OCI-LY7 (cell line): ENCODE measurements at regions not wholly inside any gene's neighbourhood (a gene's known extent, or its start where the extent isn't known, plus 50 kb on each side); places are given as distances from the start of the nearest gene placed in this dataset.

Experiments
- BruUV-seq: library from RNA; stranded (reverse); fragments of 400-500 nt; replicated peaks from 2 replicates; lab custom pipeline; 2021; lab: Mats Ljungman, UMichigan
- CTCF ChIA-PET: fragments of 300-600 bp; sonication (Branson Sonifier 250); formaldehyde crosslinking; loops from one replicate; lab custom pipeline; 2022; ENCODE audit warnings: antibody characterized with exemption; ENCODE audit not compliant: unreplicated experiment; lab: Charles Lee
- POLR2A ChIA-PET: fragments of 300-600 bp; sonication (Branson Sonifier 250); formaldehyde crosslinking; loops from one replicate; lab custom pipeline; 2022; ENCODE audit warnings: antibody characterized with exemption; lab: Charles Lee
- DNase-seq: peaks from one replicate; pipeline ENCODE4 v3.0.0-alpha.2; 2015; ENCODE audit warnings: low spot score
- H2AFZ ChIP-seq: fragments of 200-600 bp; sonication (generic), shearing (Covaris generic); 2 replicates; pipeline ENCODE4 v1.6.1; 2014; ENCODE audit warnings: mild to moderate bottlenecking, antibody characterized with exemption, low read length, moderate library complexity
- H3K27ac ChIP-seq: fragments of 200-600 bp; sonication (generic); 2 replicates; pipeline ENCODE4 v1.5.1; 2014; ENCODE audit warnings: mixed run types, low read depth, mild to moderate bottlenecking, moderate library complexity, low read length, inconsistent platforms; ENCODE audit not compliant: poor library complexity, severe bottlenecking
- H3K36me3 ChIP-seq: fragments of 200-600 bp; sonication (generic); 2 replicates; pipeline ENCODE4 v1.6.1; 2014; ENCODE audit warnings: mild to moderate bottlenecking, antibody characterized with exemption, low read length, moderate library complexity, mixed read lengths; ENCODE audit not compliant: insufficient read depth
- H3K4me1 ChIP-seq: fragments of 200-600 bp; sonication (generic); 2 replicates; pipeline ENCODE4 v1.5.1; 2014; ENCODE audit warnings: mild to moderate bottlenecking, low read length; ENCODE audit not compliant: insufficient read depth, poor library complexity, severe bottlenecking
- H3K4me2 ChIP-seq: fragments of 200-600 bp; sonication (generic); 2 replicates; pipeline ENCODE4 v1.6.1; 2014; ENCODE audit warnings: mild to moderate bottlenecking, low read length
- H3K4me3 ChIP-seq: fragments of 200-600 bp; sonication (generic); 2 replicates; pipeline ENCODE4 v1.5.1; 2014; ENCODE audit warnings: mild to moderate bottlenecking, low read depth, low read length; ENCODE audit not compliant: poor library complexity, severe bottlenecking
- H3K79me2 ChIP-seq: fragments of 200-600 bp; sonication (generic); 2 replicates; pipeline ENCODE4 v1.6.1; 2016; ENCODE audit warnings: low read depth, mild to moderate bottlenecking, low read length, moderate library complexity, mixed read lengths; ENCODE audit not compliant: insufficient read depth
- H3K9me2 ChIP-seq: fragments of 200-600 bp; sonication (generic); 2 replicates; pipeline ENCODE4 v1.6.1; 2016; ENCODE audit warnings: mild to moderate bottlenecking, low read length, mixed read lengths; ENCODE audit not compliant: insufficient read depth
- H3K9me3 ChIP-seq: fragments of 200-600 bp; sonication (generic); 2 replicates; pipeline ENCODE4 v1.6.1; 2014; ENCODE audit warnings: mild to moderate bottlenecking, mixed run types, low read length, mixed read lengths
- H4K20me1 ChIP-seq: fragments of 200-600 bp; sonication (generic); 2 replicates; pipeline ENCODE4 v1.6.1; 2014; ENCODE audit warnings: mild to moderate bottlenecking, antibody characterized with exemption, low read length, moderate library complexity, mixed read lengths; ENCODE audit not compliant: insufficient read depth
- CTCF ChIP-seq: fragments of 200-600 bp; sonication (generic); conservative IDR thresholded peaks from 2 replicates; pipeline ENCODE4 v1.5.1; 2014; ENCODE audit warnings: mild to moderate bottlenecking, antibody characterized with exemption, low read length, moderate library complexity, mixed read lengths
- EZH2phosphoT487 ChIP-seq: fragments of 200-600 bp; sonication (generic); IDR thresholded peaks from 2 replicates; pipeline ENCODE4 v1.6.1; 2018; ENCODE audit warnings: low read depth, borderline replicate concordance, mild to moderate bottlenecking, mixed run types, antibody characterized with exemption, low read length, moderate library complexity, mixed read lengths
- intact Hi-C: fragments of 100-400 bp; cut with micrococcal nuclease; formaldehyde crosslinking; loops from one replicate; pipeline ENCODE4 v1.10.0; 2022; ENCODE audit not compliant: unreplicated experiment

DNA sequence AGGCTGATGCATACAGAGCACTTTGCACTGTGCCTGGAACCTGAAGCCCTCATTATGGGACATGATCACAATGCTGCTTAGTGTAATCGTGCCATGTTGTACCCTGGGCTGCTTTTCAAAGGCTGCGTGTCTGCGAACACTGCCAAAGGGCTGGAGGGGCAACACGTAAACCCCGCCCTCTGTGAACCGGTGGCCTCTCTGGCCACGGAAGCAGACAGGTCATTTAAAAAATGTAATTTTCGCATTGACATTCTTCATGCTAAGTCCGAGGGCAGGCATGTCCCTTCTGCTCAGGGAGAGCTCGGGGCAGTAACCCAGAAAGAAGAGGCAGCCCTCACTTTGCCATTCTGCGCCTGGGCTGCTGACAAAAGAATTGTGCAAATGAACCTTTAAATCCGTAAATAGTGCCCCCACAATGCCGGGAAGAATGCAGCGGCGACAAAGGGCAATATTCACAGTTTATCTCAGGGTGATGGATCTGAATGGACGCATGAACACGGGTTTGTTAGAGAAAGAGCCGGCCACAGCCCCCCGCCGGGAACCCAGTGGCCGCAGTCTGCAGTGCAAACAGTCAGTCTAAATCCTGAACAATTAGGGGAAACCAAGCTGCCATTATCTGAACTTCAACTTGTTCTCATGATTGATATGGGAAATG lies 226.1 kb downstream of the MYCN start:
- Histone ChIP-seq H3K4me1 (no peaks in the 10 kb centered on the region), H3K27ac (no peak overlapping the region), H3K9me2 (no peaks in the 10 kb centered on the region), H3K36me3 (no peaks in the 10 kb centered on the region), H3K4me3 (no peak overlapping the region), H3K79me2 (no peaks in the 10 kb centered on the region), H3K9me3 (no peaks in the 10 kb centered on the region), H2AFZ (no peak overlapping the region), H3K4me2 (no peak overlapping the region), H4K20me1 (no peaks in the 10 kb centered on the region)
- CTCF ChIA-PET: no interaction called here
- POLR2A ChIA-PET: interaction anchor here (0.5 kb wide), 1 partner anchor 1827 kb away, joined by 3 read pairs; no protein-coding TSS in a partner anchor
- intact Hi-C loops: no loop called here
- no TSS peak for BruUV-seq
- TF ChIP-seq CTCF: no peak
- TF ChIP-seq EZH2phosphoT487: no peak
- no peak for DNase-seq

DNA sequence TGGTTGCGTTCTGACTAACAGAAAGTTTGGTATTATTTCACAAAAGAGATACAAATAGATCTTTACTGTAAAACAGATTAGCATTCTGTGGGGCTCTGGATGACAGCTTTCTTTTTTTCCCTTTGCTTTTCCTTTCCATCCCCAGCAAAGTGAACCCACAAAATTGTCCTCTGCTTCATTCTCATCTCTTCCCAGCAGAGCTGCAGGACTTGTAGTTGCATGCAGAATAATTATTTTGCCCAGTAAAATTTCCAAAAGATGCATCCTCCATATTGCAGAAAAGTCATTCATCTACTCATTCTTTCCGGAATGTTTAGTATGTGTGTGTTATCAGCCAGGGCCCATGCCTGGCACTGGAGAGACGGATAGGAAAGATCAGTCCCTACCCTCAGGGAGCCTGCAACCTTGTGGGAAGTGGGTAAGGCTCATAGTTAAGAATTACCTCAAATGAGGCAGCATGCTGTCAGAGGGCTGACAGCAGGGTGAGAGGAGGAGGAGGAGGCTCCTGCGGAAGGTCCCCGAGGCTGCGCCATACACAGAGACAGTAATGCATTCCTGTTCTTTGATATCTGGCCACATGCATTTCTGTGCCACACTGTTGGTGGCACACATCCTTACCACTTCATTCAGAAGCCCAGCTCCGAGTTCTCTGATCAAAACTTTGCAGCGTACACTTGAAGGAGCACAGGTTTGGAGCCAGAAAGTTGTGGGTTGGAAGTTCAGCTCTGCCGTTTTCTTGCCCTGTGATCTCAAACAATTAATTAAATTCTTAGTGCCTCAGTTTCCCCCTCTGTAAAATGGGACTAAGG lies 225.4 kb downstream of the MYCN start:
- no peak for DNase-seq
- Histone ChIP-seq H3K4me2 (no peak overlapping the region), H3K36me3 (no peaks in the 10 kb centered on the region), H3K9me2 (no peaks in the 10 kb centered on the region), H3K27ac (no peak overlapping the region), H3K79me2 (no peaks in the 10 kb centered on the region), H3K4me3 (no peak overlapping the region), H3K4me1 (no peaks in the 10 kb centered on the region), H2AFZ (no peak overlapping the region), H4K20me1 (no peaks in the 10 kb centered on the region), H3K9me3 (no peaks in the 10 kb centered on the region)
- ChIA-PET POLR2A (no interaction called here), CTCF (no interaction called here)
- TF ChIP-seq EZH2phosphoT487 (no peak), CTCF (no peak)
- intact Hi-C loops: no loop called here
- BruUV-seq: no TSS peak

DNA sequence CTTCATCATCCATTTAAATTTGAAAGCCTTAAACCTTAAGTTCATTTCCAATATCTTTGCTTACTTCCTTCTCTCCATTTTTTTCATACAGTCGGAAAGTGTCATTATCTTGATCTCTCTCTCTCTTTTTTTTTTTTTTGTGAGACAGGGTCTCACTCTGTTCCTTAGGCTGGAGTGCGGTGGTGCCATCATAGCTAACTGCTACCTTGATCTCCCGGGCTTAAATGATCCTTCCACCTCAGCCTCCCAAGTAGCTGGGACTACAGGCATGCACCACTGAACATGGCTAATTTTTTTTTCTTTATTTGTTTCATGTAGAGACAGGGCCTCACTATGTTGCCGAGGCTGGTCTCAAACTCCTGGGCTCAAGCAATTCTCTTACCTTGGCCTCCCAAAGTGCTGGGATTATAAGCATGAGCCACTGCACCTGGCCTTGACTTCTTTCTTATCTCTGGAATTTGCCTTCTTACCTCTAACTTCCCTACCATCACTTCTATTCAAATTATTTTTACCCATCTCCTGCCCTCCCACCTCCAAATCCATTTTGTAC lies 222.2 kb downstream of the MYCN start:
- Histone ChIP-seq H2AFZ (no peak overlapping the region), H3K4me3 (no peak overlapping the region), H3K4me1 (no peaks in the 10 kb centered on the region), H3K79me2 (no peaks in the 10 kb centered on the region), H3K36me3 (no peaks in the 10 kb centered on the region), H3K27ac (no peak overlapping the region), H3K9me3 (no peaks in the 10 kb centered on the region), H4K20me1 (no peaks in the 10 kb centered on the region), H3K4me2 (no peak overlapping the region), H3K9me2 (no peaks in the 10 kb centered on the region)
- no peak for DNase-seq
- ChIA-PET POLR2A (no interaction called here), CTCF (no interaction called here)
- no peak for TF ChIP-seq EZH2phosphoT487
- no peak for TF ChIP-seq CTCF
- BruUV-seq: no TSS peak
- intact Hi-C loops: no loop called here
